Epithelial cell of proximal tubule (primary cell): ENCODE measurements at regions not wholly inside any gene's neighbourhood (a gene's known extent, or its start where the extent isn't known, plus 50 kb on each side); places are given as distances from the start of the nearest gene placed in this dataset.

Experiments
- DNase-seq: peaks from one replicate; pipeline ENCODE4 v3.0.0-alpha.2; 2011; ENCODE audit warnings: low read depth
- H3K4me3 ChIP-seq: 2 replicates; pipeline ENCODE4 v1.5.1; 2011; ENCODE audit warnings: low read depth, mild to moderate bottlenecking, low read length
- CTCF ChIP-seq: conservative IDR thresholded peaks from 2 replicates; pipeline ENCODE4 v1.5.1; 2012; ENCODE audit warnings: low read depth, mild to moderate bottlenecking, low read length

- DNase-seq, result no peak
- no peak for TF ChIP-seq CTCF
- no peak overlapping the region for H3K4me3 ChIP-seq
Measured at GRCh38 chr17:69999253-69999652, 75.8 kb upstream of the KCNJ16 start.

- DNase-seq, result no peak
- no peak for TF ChIP-seq CTCF
- no peak overlapping the region for H3K4me3 ChIP-seq
Measured at GRCh38 chr17:70006159-70006558, 68.9 kb upstream of the KCNJ16 start.

GRCh38 chr17:70011750-70012149, 63.3 kb upstream of the KCNJ16 start:
- no peak for TF ChIP-seq CTCF
- no peak overlapping the region for H3K4me3 ChIP-seq
- no peak for DNase-seq

DNA sequence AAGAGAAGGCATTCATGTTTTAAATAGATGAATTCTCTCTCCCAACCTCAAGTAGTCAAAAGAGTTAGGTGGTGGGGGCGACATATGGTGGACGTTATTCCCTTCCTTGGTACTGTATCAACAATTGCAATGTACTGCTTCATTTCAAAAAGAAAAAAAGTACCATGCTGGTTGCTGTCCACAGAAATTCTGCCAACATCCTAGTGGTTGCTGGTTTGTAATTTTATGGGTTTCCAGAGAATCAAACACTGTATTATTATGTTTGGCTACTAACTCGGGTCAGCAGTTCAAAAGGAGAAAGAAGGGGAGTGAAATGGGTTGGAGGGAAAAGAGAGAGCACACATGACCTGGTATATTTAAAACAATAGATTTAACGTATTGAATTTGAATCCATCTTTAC, 61.1 kb upstream of the KCNJ16 start:
- DNase-seq, result no peak
- TF ChIP-seq CTCF, result no peak
- H3K4me3 ChIP-seq, result no peak overlapping the region

DNA sequence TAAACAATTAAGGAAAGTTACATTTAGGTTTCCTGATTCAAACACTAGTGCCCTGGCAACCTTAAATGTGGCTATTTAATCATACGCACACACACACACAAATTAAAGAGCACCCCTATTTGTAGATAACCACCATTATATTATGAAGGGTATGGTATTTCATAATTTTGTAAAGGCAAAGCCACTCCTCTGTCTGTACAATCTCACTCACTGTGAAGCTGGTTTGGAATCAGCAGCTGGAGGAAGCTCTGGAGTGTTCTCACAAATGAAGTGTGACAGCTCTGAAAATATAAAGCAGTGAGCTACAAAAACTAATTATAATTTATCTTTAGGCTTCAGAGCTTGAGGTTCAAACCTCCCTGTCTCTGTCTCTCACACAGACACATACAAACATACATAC, 57.9 kb upstream of the KCNJ16 start:
- H3K4me3 ChIP-seq, result no peak overlapping the region
- no peak for DNase-seq
- TF ChIP-seq CTCF, result no peak

DNA sequence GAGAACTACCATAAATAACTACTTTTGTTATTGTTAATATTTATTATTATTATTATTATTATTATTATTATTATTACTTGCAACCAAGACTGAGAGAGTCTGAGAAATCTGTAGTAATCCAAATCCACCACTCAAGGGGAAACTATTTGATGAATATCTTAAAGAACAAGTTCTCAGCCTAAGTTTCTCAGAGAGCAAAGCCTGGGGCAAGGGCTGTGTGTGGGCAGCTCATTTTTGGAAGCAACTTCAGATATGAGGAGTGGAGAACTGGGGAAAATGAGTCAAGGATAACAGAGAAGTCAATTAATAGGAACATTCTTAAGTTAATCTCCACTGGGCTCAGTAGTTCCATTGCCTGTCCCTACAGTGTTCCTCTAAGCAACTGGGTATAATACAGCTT, 57.1 kb upstream of the KCNJ16 start:
- no peak for DNase-seq
- H3K4me3 ChIP-seq, result no peak overlapping the region
- TF ChIP-seq CTCF, result no peak

DNA sequence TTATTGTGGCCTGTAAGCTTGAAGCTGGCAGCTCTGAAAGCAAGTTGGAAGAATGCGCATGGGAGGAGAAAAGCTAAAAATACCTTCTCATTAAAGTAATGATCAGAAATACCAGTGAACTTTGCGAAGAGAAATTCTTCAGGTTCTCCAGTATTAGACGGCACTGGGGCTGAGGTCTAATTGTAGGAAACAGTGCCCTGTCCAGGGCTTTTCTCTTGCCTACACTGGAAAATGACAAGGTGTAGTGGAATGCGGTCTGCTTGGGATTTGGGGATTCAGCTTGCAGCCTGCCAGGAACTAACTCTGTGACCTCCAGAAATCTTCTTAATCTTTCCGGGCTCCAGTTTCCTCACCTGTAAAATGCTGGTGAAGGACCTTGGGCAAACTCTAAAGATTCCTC, 53.3 kb upstream of the KCNJ16 start:
- TF ChIP-seq CTCF, result no peak
- no peak overlapping the region for H3K4me3 ChIP-seq
- DNase-seq, result no peak
